ENCODE measurements at regions not wholly inside any gene's neighbourhood (a gene's known extent, or its start where the extent isn't known, plus 50 kb on each side); places are given as distances from the start of the nearest gene placed in this dataset.

DNA sequence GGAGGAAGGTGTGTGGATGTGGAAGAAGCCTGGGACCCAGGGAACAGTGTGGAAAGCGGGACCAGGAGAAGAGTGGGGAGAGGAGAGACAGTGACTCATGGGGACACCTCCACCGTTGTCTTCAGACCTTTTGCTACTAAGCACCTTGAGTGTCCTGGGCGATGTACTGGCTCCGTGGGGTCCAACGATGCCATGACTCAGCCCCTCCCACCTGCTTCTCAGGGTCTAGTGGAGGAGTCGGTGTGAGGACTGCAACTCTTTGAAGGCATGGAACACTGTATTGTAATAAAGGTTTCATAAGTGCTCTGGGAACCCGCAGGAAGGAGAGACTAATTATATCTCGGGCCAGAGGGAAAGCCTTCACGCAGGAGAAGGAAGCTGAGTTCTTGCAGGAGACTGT, 166.9 kb upstream of the KL start:
- Histone ChIP-seq H2AFZ (ENCODE audit: low read depth, low read length) (no peak overlapping the region), H3K36me3 (ENCODE audit: insufficient read depth, low read length) (no peaks in the 10 kb centered on the region), H3K9me3 (ENCODE audit: low read length) (peaks cover 3% of the 10 kb centered on the region), H3K4me1 (ENCODE audit: insufficient read depth, low read length) (peaks cover 31% of the 10 kb centered on the region), H3K27me3 (ENCODE audit: insufficient read depth, low read length) (no peaks in the 10 kb centered on the region), H3K4me3 (ENCODE audit: low read length) (no peak overlapping the region)

DNA sequence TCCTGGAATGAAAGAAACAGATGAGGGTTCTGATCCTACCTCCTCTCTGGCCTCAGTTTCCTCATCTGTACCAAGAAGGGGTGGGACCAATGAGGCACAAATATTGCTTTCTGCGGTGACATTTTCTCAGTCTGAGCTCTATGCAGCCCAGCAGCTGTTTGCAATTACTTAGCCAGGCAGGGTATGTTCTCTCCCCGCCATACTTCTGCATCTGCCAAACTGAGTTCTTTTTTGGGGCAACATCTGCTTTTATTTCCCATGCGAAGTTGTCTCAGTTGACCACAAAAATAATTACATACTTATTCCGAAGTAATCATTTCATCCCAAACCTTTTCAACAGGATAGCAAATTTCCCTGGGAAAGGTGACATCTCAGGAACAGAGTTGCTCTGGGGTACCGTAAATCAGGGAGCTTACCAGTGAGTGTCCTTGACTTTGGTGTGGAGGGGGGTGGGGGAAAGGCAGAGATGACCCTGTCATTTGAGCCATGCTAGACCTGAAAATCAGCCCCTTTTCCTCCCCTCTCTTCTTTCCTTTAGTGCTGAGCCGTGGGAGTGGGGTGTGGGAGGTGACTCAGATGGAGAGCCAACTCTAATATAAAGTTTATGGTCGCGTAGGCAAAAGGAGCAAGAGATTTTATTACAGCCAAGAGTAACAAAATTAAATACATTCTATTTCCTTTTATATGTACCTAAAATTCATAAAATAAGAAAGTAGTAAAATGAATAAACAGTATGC, 165.7 kb upstream of the KL start:
- H3K27me3 ChIP-seq (ENCODE audit: insufficient read depth, low read length) = no peaks in the 10 kb centered on the region
- H3K9me3 ChIP-seq (ENCODE audit: low read length) = peaks cover 3% of the 10 kb centered on the region
- H2AFZ ChIP-seq (ENCODE audit: low read depth, low read length) = no peak overlapping the region
- no peak overlapping the region for H3K4me3 ChIP-seq (ENCODE audit: low read length)
- H3K4me1 ChIP-seq (ENCODE audit: insufficient read depth, low read length) = peaks cover 31% of the 10 kb centered on the region
- no peaks in the 10 kb centered on the region for H3K36me3 ChIP-seq (ENCODE audit: insufficient read depth, low read length)

DNA sequence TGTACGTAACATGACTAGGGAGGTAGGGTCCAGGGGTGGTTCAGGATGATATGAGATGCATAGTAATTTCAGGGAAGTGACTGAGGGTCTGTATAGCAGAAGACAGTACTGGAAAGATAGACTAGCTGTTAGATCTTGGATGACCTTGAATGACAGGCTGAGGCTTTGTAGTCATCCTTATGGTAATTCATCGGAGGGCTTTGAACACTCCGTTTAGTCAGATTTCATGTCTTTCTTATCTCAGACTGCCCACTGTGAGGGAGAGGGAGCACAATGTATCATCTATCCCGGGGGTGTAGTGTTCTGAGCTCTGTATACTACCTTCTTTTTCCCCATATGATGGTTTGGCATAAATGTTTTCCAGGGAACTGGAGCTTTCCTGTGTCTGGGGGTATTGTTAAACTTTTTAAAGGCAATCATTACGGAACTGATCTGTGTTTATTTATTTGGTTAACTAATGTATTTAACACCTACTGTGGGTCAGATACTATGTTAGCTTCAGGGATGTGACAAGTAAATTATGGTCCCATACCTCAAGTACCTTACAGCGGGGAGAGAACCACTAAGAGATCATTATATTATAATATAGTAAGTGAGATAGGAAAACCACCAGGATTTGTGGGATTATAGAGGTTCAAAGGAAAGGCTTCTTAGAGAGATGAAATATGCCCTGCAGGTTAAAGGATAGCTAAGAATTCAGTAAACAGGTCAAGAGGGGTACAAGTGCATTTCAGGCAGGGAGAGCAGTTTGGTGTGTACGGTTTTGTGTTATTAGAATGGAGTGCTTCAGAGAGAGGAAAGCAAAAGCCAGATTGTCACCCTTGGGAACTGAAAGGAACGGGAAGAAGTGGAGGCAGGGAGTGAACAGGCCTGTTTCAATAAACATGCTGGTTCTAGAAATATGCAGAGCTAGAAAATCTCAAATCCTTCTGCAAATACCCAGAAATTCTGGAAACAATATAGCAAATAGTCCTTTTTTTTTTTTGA, 164.8 kb upstream of the KL start:
- peaks cover 26% of the 10 kb centered on the region for H3K4me1 ChIP-seq (ENCODE audit: insufficient read depth, low read length)
- no peaks in the 10 kb centered on the region for H3K27me3 ChIP-seq (ENCODE audit: insufficient read depth, low read length)
- H3K36me3 ChIP-seq (ENCODE audit: insufficient read depth, low read length) = no peaks in the 10 kb centered on the region
- peaks cover 3% of the 10 kb centered on the region for H3K9me3 ChIP-seq (ENCODE audit: low read length)
- no peak overlapping the region for H3K4me3 ChIP-seq (ENCODE audit: low read length)
- no peak overlapping the region for H2AFZ ChIP-seq (ENCODE audit: low read depth, low read length)

DNA sequence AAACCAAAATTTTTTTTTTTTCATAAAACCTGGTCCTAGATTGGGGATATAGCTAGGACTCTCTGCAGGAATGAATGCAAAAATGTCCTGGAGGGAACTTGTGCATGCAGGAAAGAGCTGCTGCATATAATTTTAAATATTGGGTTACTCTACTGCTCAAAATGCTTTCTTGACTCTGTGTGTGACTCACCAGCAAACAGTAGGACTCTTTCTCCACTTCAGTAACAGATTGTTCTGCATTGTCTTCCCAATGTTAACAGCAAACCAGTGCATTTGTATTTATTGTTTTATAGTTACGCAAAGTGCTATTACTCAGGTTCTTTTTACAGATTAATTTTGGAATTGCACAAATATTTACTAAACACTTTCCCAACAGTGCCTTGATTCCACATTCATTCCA, 163.7 kb upstream of the KL start:
- H3K4me1 ChIP-seq (ENCODE audit: insufficient read depth, low read length) = peaks cover 18% of the 10 kb centered on the region
- H3K9me3 ChIP-seq (ENCODE audit: low read length) = peaks cover 3% of the 10 kb centered on the region
- H2AFZ ChIP-seq (ENCODE audit: low read depth, low read length) = no peak overlapping the region
- H3K27me3 ChIP-seq (ENCODE audit: insufficient read depth, low read length) = no peaks in the 10 kb centered on the region
- no peaks in the 10 kb centered on the region for H3K36me3 ChIP-seq (ENCODE audit: insufficient read depth, low read length)
- no peak overlapping the region for H3K4me3 ChIP-seq (ENCODE audit: low read length)

DNA sequence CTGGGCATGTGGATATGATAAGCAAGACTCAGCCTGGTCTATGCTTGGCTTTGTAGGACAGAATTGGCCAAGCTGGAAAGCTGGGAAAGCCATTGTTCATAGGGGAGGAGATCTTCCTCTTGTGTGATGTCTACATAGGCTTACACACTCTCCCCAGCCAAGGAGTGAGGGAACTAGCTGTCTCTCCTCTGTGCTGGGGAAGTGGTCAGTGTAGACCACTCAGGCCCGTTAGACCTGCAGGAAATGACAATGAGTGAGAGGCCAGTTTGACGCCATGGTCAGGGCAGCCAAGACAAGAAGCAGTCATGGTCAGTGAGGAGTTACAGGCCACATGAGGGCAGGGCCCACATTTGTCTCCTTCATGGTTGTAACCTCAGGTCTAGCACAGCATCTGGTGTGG, 159.1 kb upstream of the KL start:
- no peak overlapping the region for H3K4me3 ChIP-seq (ENCODE audit: low read length)
- peaks cover 4% of the 10 kb centered on the region for H3K4me1 ChIP-seq (ENCODE audit: insufficient read depth, low read length)
- H3K9me3 ChIP-seq (ENCODE audit: low read length) = peaks cover 4% of the 10 kb centered on the region
- H3K36me3 ChIP-seq (ENCODE audit: insufficient read depth, low read length) = no peaks in the 10 kb centered on the region
- H3K27me3 ChIP-seq (ENCODE audit: insufficient read depth, low read length) = no peaks in the 10 kb centered on the region
- H2AFZ ChIP-seq (ENCODE audit: low read depth, low read length) = no peak overlapping the region

DNA sequence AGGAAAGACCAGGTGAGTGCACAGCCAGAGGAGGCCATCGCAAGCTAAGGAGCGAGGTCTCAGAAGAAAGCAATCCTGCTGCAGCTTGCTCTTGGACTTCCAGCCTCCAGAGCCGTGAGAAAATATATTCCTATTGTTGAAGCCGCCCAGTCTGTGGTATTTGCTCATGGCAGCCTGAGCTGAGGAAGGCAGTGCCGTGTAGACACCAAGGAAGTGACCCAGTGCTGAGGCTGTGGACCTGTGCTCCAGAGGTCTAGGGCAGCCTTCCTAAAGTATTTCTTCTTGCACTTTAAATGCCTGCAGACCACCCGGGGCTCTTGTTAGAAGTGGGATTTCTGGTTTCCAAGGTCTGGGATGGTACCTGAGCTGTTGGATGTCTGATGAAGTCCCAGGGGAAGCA, 158.5 kb upstream of the KL start:
- no peaks in the 10 kb centered on the region for H3K4me1 ChIP-seq (ENCODE audit: insufficient read depth, low read length)
- no peaks in the 10 kb centered on the region for H3K36me3 ChIP-seq (ENCODE audit: insufficient read depth, low read length)
- H3K27me3 ChIP-seq (ENCODE audit: insufficient read depth, low read length) = no peaks in the 10 kb centered on the region
- no peak overlapping the region for H3K4me3 ChIP-seq (ENCODE audit: low read length)
- H3K9me3 ChIP-seq (ENCODE audit: low read length) = peaks cover 4% of the 10 kb centered on the region
- H2AFZ ChIP-seq (ENCODE audit: low read depth, low read length) = no peak overlapping the region

DNA sequence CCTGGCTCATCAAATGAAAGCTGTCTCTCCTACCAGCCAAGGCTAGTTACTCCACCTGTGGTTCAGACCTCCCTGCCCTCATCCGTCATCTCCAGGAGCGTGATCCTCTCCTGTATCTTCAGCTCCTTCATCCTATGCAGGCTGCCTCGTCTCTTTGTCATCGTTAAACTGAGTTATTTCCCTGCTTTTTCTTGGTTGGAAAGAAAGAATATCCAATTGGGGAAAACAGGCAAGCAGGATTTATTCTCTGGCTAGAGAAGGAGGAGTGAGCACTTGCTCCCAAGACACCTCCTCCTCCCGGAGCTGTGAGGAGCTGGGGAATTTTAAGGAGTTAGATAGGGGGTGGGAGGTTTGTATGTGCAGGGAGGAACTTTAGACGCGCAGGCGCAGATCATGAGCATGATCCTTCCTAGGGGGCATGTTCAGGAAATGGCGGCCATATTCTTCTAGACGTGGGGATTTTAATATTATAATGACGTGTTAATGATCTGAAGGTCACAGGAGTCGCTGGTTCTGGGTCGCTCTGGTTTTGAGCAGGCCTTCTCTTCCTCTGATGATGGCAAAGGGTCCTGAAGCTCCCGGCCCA, 156.4 kb upstream of the KL start:
- Histone ChIP-seq H3K4me1 (ENCODE audit: insufficient read depth, low read length) (no peaks in the 10 kb centered on the region), H3K36me3 (ENCODE audit: insufficient read depth, low read length) (no peaks in the 10 kb centered on the region), H3K4me3 (ENCODE audit: low read length) (no peak overlapping the region), H3K9me3 (ENCODE audit: low read length) (peaks cover 4% of the 10 kb centered on the region), H3K27me3 (ENCODE audit: insufficient read depth, low read length) (no peaks in the 10 kb centered on the region), H2AFZ (ENCODE audit: low read depth, low read length) (no peak overlapping the region)

DNA sequence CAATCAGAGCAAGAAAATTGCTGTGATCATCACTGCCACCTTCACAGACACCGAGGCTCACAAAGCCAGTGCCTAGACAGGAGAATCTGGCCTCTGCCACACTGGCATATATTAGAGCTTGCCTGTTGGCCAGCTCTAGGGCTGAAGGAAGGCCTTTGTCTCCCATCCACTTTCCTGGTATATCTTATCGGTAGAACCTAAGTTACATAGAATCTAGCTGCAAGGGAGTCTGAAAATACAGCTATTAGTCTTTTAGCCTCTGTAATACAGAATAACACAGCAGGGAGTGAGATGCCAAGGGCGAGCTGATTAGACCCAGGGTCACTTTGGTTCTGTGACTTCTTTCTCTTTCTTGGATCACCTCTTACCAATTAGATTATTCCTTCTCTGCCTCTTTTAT, 154.9 kb upstream of the KL start:
- Histone ChIP-seq H3K27me3 (ENCODE audit: insufficient read depth, low read length) (no peaks in the 10 kb centered on the region), H2AFZ (ENCODE audit: low read depth, low read length) (no peak overlapping the region), H3K4me3 (ENCODE audit: low read length) (no peak overlapping the region), H3K36me3 (ENCODE audit: insufficient read depth, low read length) (no peaks in the 10 kb centered on the region), H3K9me3 (ENCODE audit: low read length) (peaks cover 4% of the 10 kb centered on the region), H3K4me1 (ENCODE audit: insufficient read depth, low read length) (no peaks in the 10 kb centered on the region)

DNA sequence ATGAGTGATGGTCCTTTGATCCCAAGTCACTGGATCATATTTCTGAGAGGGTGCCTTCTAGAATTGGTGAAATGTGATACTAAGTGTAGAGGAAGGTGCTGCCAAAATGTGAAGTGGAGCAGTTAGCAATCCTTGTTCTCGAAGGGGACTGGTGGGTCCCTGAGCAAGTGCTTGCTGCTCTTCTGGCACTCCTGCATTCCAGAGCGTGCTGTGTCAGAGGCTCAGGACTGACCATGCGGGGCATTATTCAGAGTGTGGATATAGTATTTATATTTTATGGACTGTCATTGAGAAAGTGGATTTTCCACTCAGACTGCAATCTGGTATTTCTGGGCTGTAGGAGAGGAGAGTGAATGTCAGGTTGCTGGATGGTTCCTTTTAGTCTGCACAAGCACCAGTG, 152.6 kb upstream of the KL start:
- no peaks in the 10 kb centered on the region for H3K27me3 ChIP-seq (ENCODE audit: insufficient read depth, low read length)

DNA sequence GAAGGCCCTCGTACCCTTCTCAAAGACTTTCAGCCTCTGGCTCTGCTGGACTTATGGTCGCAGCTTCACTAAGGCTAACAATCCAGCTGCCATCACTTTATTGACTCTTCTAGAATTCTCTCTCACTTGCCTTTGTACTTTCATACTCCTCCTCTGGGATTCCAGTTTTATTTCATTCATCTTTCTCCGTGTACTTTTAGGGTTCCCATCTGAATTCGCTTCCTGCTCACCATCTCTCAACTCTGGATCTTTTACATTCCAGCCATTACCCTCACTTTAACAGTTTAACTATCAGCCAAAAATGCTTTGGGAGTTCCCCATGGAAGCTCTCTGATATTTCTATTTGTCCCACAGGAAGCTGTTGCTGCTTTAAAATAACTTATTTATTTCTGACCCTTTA, 149.3 kb upstream of the KL start:
- Histone ChIP-seq H3K36me3 (ENCODE audit: insufficient read depth, low read length) (no peaks in the 10 kb centered on the region), H3K9me3 (ENCODE audit: low read length) (peaks cover 4% of the 10 kb centered on the region), H3K27me3 (ENCODE audit: insufficient read depth, low read length) (no peaks in the 10 kb centered on the region), H3K4me1 (ENCODE audit: insufficient read depth, low read length) (no peaks in the 10 kb centered on the region), H3K4me3 (ENCODE audit: low read length) (no peak overlapping the region), H2AFZ (ENCODE audit: low read depth, low read length) (no peak overlapping the region)

More for the DNA sequence above, 152.6 kb upstream of the KL start:
- no peak overlapping the region for H3K4me3 ChIP-seq (ENCODE audit: low read length)
- H3K9me3 ChIP-seq (ENCODE audit: low read length) = peaks cover 4% of the 10 kb centered on the region
- H3K4me1 ChIP-seq (ENCODE audit: insufficient read depth, low read length) = no peaks in the 10 kb centered on the region
- no peak overlapping the region for H2AFZ ChIP-seq (ENCODE audit: low read depth, low read length)
- no peaks in the 10 kb centered on the region for H3K36me3 ChIP-seq (ENCODE audit: insufficient read depth, low read length)

DNA sequence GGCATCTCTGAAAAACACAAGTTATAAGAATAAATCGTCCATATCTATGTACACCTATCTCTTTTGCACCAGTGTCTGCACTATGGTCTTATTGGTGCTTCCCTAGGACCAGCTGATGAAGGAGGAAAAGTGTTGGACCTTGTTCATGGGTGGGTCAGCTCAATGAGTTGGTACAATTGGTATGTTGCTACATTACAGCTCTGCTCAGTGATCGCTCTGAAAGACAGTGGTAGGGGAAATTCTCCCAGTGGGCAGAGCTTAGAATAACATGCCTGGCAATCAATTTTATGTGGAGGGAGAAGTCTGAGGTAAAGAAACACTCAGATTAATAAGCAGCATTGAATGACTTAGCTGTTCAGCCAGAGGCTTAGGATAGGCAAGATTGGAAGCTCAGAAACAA, 138.7 kb upstream of the KL start:
- Histone ChIP-seq H2AFZ (ENCODE audit: low read depth, low read length) (no peak overlapping the region), H3K36me3 (ENCODE audit: insufficient read depth, low read length) (no peaks in the 10 kb centered on the region), H3K9me3 (ENCODE audit: low read length) (peaks cover 2% of the 10 kb centered on the region), H3K4me3 (ENCODE audit: low read length) (no peak overlapping the region), H3K4me1 (ENCODE audit: insufficient read depth, low read length) (no peaks in the 10 kb centered on the region), H3K27me3 (ENCODE audit: insufficient read depth, low read length) (no peaks in the 10 kb centered on the region)

DNA sequence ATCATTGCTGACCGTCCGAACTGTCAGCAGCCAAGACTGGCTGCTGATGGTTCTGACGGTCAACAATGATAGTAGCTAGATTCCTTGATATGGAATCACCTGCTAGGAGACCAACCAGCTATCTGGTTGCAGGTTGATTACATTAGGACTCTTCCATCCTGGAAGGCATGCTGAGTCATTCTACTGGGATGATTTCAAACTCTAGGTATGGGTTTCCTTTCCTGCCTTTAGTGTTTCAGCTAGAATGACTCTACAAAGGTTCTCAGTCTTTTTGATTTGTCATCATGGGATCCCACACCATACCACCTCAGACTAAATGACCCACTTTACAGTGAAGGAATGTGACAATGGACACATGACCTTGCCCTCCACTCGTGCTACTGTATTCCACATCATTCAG, 138.1 kb upstream of the KL start:
- Histone ChIP-seq H3K36me3 (ENCODE audit: insufficient read depth, low read length) (no peaks in the 10 kb centered on the region), H3K4me3 (ENCODE audit: low read length) (no peak overlapping the region), H3K27me3 (ENCODE audit: insufficient read depth, low read length) (no peaks in the 10 kb centered on the region), H3K4me1 (ENCODE audit: insufficient read depth, low read length) (no peaks in the 10 kb centered on the region), H3K9me3 (ENCODE audit: low read length) (peaks cover 2% of the 10 kb centered on the region), H2AFZ (ENCODE audit: low read depth, low read length) (no peak overlapping the region)

DNA sequence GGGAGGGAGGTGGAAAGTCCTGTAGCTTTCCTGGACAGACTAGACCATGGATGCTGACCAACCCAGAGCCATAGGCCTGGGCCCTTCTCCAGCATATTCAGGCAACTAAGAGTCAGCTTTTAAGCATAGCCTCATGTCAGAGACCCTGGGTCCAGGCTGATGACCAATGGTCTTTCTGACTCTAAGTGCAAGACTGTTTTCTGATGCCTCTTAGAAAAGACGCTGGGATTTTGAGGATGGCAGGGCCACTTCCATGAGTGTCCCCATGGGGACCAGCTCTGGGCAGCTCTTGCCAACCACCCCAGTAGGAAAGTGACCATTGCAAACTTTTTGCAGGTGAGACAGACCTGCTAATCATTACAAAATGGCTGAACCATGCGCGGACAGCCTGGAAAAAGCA, 135.6 kb upstream of the KL start:
- no peaks in the 10 kb centered on the region for H3K4me1 ChIP-seq (ENCODE audit: insufficient read depth, low read length)
- no peaks in the 10 kb centered on the region for H3K27me3 ChIP-seq (ENCODE audit: insufficient read depth, low read length)
- H2AFZ ChIP-seq (ENCODE audit: low read depth, low read length) = no peak overlapping the region
- H3K36me3 ChIP-seq (ENCODE audit: insufficient read depth, low read length) = no peaks in the 10 kb centered on the region
- peaks cover 2% of the 10 kb centered on the region for H3K9me3 ChIP-seq (ENCODE audit: low read length)
- H3K4me3 ChIP-seq (ENCODE audit: low read length) = no peak overlapping the region
